HS-5 (cell line): ENCODE measurements at regions not wholly inside any gene's neighbourhood (a gene's known extent, or its start where the extent isn't known, plus 50 kb on each side); places are given as distances from the start of the nearest gene placed in this dataset.

Experiments
- DNase-seq: peaks from one replicate; pipeline ENCODE4 v3.0.0-alpha.2; 2012; ENCODE audit warnings: low read depth

GRCh38 chrX:67780694-67781109 is 236.9 kb downstream of the AR start:
- DNase-seq: peak; percentile 50

- no peak for DNase-seq
Observed at GRCh38 chrX:67781132-67781531, 237.3 kb downstream of the AR start.

- DNase-seq: no peak
Observed at GRCh38 chrX:67784712-67785111, 240.9 kb downstream of the AR start.

GRCh38 chrX:67787196-67787595 is 243.4 kb downstream of the AR start:
- DNase-seq: no peak

- no peak for DNase-seq
Observed at GRCh38 chrX:67789536-67789935, 245.7 kb downstream of the AR start.
